Adrenal gland (tissue), 9 donors: ENCODE measurements at regions not wholly inside any gene's neighbourhood (a gene's known extent, or its start where the extent isn't known, plus 50 kb on each side); places are given as distances from the start of the nearest gene placed in this dataset.
"Not testable (repeated sequence)": the region's sequence is repeated elsewhere in the genome, so short reads cannot be mapped to it uniquely, and the experiment has no call there.

Source experiments
- DNase-seq, 7 donors: peaks; one replicate each; pipeline ENCODE4 v3.0.0-alpha.2; 2019 to 2020
- H3K27ac ChIP-seq, 5 donors: fragments of 200-600 bp; sonication (generic) in 4 of 5; 1 replicate in 3 of 5; 2 replicates in 2 of 5; pipeline versions ENCODE4 v1.5.1 to v1.8.0; 2016 to 2020; ENCODE audit warnings: mild to moderate bottlenecking in 1 of 5
- H3K27me3 ChIP-seq: fragments of 200-600 bp; 2 replicates; pipeline ENCODE4 v1.8.0; 2021
- H3K36me3 ChIP-seq, 2 donors: fragments of 200-600 bp; replicated peaks in 1 of 2; 1 replicate in 1 of 2; 2 replicates in 1 of 2; pipeline versions ENCODE4 v1.5.1 to v1.8.0; 2018 to 2022
- H3K4me1 ChIP-seq, 2 donors: fragments of 200-600 bp; replicated peaks in 1 of 2; 1 replicate in 1 of 2; 2 replicates in 1 of 2; pipeline versions ENCODE4 v1.5.1 to v1.8.0; 2018 to 2021
- H3K4me3 ChIP-seq, 4 donors: fragments of 200-600 bp; sonication (generic) in 3 of 4; one replicate each; pipeline ENCODE4 v1.5.1; 2016 to 2018
- H3K9me3 ChIP-seq, 3 donors: fragments of 200-600 bp; sonication (generic) in 1 of 3; replicated peaks in 1 of 3; 1 replicate in 2 of 3; 2 replicates in 1 of 3; pipeline versions ENCODE4 v1.5.1 to v1.8.0; 2016 to 2021
- CTCF ChIP-seq, 6 experiments: fragments of 450-650 bp in 4 of 6; fragments of 200-600 bp in 2 of 6; sonication (generic) in 1 of 6; IDR thresholded peaks; 1 replicate in 5 of 6; 2 replicates in 1 of 6; pipeline versions ENCODE4 v1.5.1 to v1.8.0; 2016 to 2021; ENCODE audit warnings: antibody characterized with exemption in 6 of 6, mild to moderate bottlenecking in 2 of 6, moderate library complexity in 1 of 6
- POLR2A ChIP-seq, 2 donors: fragments of 450-650 bp; IDR thresholded peaks; one replicate each; pipeline ENCODE4 v1.6.1; 2017; ENCODE audit warnings: antibody characterized with exemption in 2 of 2, mild to moderate bottlenecking in 2 of 2, moderate library complexity in 1 of 2
- WGBS, 4 donors: extraction: QIAGEN DNeasy Blood & Tissue Kit in 2 of 4; methylation state at CpG; one replicate each; pipeline versions ENCODE4 v1.1.5 to v1.1.7; 2013 to 2017; 5-methylcytosine and 5-hydroxymethylcytosine counted together
- intact Hi-C, 2 donors: fragments of 100-400 bp; cut with DNase I; formaldehyde crosslinking; loops; one replicate each; pipeline versions ENCODE4 v1.14.1 to v1.15.0; 2022 to 2023
- donor health status: healthy with polysubstance abuse.
- donor health status: Bipolar disorder and iron deficiency.
- donor health status: DM: yes; HTN: yes; CAD: no.
- donor health status: DM: no; HTN: no; CAD: no.
- donor health status: DM: no; HTN: no; CAD: no.

- Histone ChIP-seq H3K36me3 (no peaks in the 10 kb centered on the region), H3K9me3 (no peaks in the 10 kb centered on the region), H3K27me3 (peaks cover 26% of the 10 kb centered on the region), H3K4me3 (no peak overlapping the region), H3K27ac (no peak overlapping the region), H3K4me1 (no peaks in the 10 kb centered on the region)
- intact Hi-C loops = no loop called here
- WGBS, 4 donors = 69 to 80% (median 75%) methylated on average over 12 of the region's 12 CpGs
- DNase-seq = peak in 1 of 7 donors; percentile 25
- TF ChIP-seq CTCF (IDR thresholded peaks at IDR 0.05) = no peak
- no peak for TF ChIP-seq POLR2A (IDR thresholded peaks at IDR 0.05)
Measured at GRCh38 chr9:135305546-135306180, 173.9 kb upstream of the PPP1R26 start.

GRCh38 chr9:135306699-135307098 lies 172.9 kb upstream of the PPP1R26 start:
- no peak overlapping the region for H3K27ac ChIP-seq
- H3K27me3 ChIP-seq = peaks cover 26% of the 10 kb centered on the region
- 79 to 82% (median 80%) methylated on average over 9 to 12 of the region's 12 CpGs for WGBS, 4 donors
- H3K4me1 ChIP-seq = no peaks in the 10 kb centered on the region
- intact Hi-C loops = no loop called here
- no peaks in the 10 kb centered on the region for H3K9me3 ChIP-seq
- no peaks in the 10 kb centered on the region for H3K36me3 ChIP-seq
- DNase-seq = peak in 1 of 7 donors; percentile 43
- no peak for TF ChIP-seq CTCF (IDR thresholded peaks at IDR 0.05)
- TF ChIP-seq POLR2A (IDR thresholded peaks at IDR 0.05) = no peak
- H3K4me3 ChIP-seq = no peak overlapping the region

- intact Hi-C loops = no loop called here
- peak in 1 of 7 donors; percentile 18 for DNase-seq
- no peaks in the 10 kb centered on the region for H3K4me1 ChIP-seq
- H3K36me3 ChIP-seq = no peaks in the 10 kb centered on the region
- H3K4me3 ChIP-seq = no peak overlapping the region
- H3K27ac ChIP-seq = no peak overlapping the region
- H3K27me3 ChIP-seq = peaks cover 25% of the 10 kb centered on the region
- WGBS, 4 donors = 73 to 80% (median 78%) methylated on average over 8 of the region's 8 CpGs
- H3K9me3 ChIP-seq = no peaks in the 10 kb centered on the region
- TF ChIP-seq POLR2A (IDR thresholded peaks at IDR 0.05) (no peak), CTCF (IDR thresholded peaks at IDR 0.05) (no peak)
Measured at GRCh38 chr9:135307300-135307699, 172.3 kb upstream of the PPP1R26 start.

GRCh38 chr9:135307919-135308318 lies 171.7 kb upstream of the PPP1R26 start:
- peaks cover 29% of the 10 kb centered on the region for H3K27me3 ChIP-seq
- intact Hi-C loops, H3K27ac ChIP-seq, H3K4me1 ChIP-seq, H3K36me3 ChIP-seq, H3K9me3 ChIP-seq, H3K4me3 ChIP-seq: not testable (repeated sequence)
- DNase-seq = peak in 1 of 7 donors; percentile 74
- WGBS, 4 donors = 76 to 94% (median 81%) methylated on average over 10 of the region's 10 CpGs
